ENCODE measurements at regions not wholly inside any gene's neighbourhood (a gene's known extent, or its start where the extent isn't known, plus 50 kb on each side); places are given as distances from the start of the nearest gene placed in this dataset.

DNA sequence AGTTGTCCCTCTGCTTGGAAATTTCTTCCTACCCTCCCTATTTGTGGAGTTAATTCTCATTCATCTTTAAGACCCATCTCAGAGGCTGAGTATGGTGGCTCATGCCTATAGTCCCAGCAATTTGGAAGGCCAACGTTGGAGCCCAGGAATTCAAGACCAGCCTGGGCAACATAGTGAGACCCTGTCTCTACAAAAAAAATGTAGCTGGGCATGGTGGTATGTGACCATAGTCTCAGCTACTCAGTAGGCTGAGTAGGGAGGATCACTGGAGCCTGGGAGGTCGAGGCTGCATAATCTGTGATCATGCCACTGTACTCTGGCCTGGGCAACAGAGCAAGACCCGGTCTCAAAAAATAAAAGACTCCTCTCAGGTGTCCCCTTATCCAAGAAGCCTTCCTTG lies 125.1 kb downstream of the SUDS3 start:
- H4K20me1 ChIP-seq (replicated peaks; ENCODE audit: insufficient read depth) = no peaks in the 10 kb centered on the region
- no peaks in the 10 kb centered on the region for H3K27me3 ChIP-seq (ENCODE audit: insufficient read depth)
- Mint-ChIP-seq H3K4me3 (no peak overlapping the region), H3K27me3 (ENCODE audit: insufficient read depth, low read depth, poor library complexity) (peaks cover 4% of the 10 kb centered on the region), H3K9me3 (no peaks in the 10 kb centered on the region; the same call in 2 of the 3 replicates), H3K36me3 (ENCODE audit: low read depth) (no peaks in the 10 kb centered on the region), H3K27ac (no peak overlapping the region), H3K4me1 (no peaks in the 10 kb centered on the region)
- no peaks in the 10 kb centered on the region for H3K36me3 ChIP-seq (ENCODE audit: insufficient read depth)
- H3K4me3 ChIP-seq = no peak overlapping the region
- DNase-seq (ENCODE audit: low spot score) (no peak), ATAC-seq (no peak)
- H3K27ac ChIP-seq (ENCODE audit: low read depth) = no peak overlapping the region
- no peak overlapping the region for H3K4me2 ChIP-seq
- no peaks in the 10 kb centered on the region for H3K9me2 ChIP-seq (ENCODE audit: insufficient read depth)
- H3F3A ChIP-seq (replicated peaks; ENCODE audit: low read depth) = no peaks in the 10 kb centered on the region
- no peaks in the 10 kb centered on the region for H3K79me2 ChIP-seq (replicated peaks; ENCODE audit: insufficient read depth)
- no peak overlapping the region for H2AFZ ChIP-seq
- H3K4me1 ChIP-seq (ENCODE audit: insufficient read depth) = no peaks in the 10 kb centered on the region
- TF ChIP-seq CREB1 (CRISPR knock-in tag; IDR thresholded peaks at IDR 0.05; ENCODE audit: low read depth) (no peak), POLR2AphosphoS5 (IDR thresholded peaks at IDR 0.05; ENCODE audit: low read depth) (no peak), EZH2 (IDR thresholded peaks at IDR 0.05; ENCODE audit: low read depth, unreplicated experiment) (no peak), ZNF331 (CRISPR knock-in tag; IDR thresholded peaks at IDR 0.05; ENCODE audit: low read depth) (no peak), NANOG (IDR thresholded peaks at IDR 0.05; ENCODE audit: borderline replicate concordance) (no peak), STAT1 (IDR thresholded peaks at IDR 0.05; ENCODE audit: unreplicated experiment) (no peak), ZNF114 (CRISPR knock-in tag; IDR thresholded peaks at IDR 0.05) (no peak), JUNB (IDR thresholded peaks at IDR 0.05; ENCODE audit: unreplicated experiment) (no peak), EZH2phosphoT487 (IDR thresholded peaks at IDR 0.05; ENCODE audit: unreplicated experiment) (no peak)
- TF ChIP-seq, protein P1, sequence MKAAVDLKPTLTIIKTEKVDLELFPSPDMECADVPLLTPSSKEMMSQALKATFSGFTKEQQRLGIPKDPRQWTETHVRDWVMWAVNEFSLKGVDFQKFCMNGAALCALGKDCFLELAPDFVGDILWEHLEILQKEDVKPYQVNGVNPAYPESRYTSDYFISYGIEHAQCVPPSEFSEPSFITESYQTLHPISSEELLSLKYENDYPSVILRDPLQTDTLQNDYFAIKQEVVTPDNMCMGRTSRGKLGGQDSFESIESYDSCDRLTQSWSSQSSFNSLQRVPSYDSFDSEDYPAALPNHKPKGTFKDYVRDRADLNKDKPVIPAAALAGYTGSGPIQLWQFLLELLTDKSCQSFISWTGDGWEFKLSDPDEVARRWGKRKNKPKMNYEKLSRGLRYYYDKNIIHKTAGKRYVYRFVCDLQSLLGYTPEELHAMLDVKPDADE (IDR thresholded peaks at IDR 0.05) = no peak
- TF ChIP-seq, protein P2, sequence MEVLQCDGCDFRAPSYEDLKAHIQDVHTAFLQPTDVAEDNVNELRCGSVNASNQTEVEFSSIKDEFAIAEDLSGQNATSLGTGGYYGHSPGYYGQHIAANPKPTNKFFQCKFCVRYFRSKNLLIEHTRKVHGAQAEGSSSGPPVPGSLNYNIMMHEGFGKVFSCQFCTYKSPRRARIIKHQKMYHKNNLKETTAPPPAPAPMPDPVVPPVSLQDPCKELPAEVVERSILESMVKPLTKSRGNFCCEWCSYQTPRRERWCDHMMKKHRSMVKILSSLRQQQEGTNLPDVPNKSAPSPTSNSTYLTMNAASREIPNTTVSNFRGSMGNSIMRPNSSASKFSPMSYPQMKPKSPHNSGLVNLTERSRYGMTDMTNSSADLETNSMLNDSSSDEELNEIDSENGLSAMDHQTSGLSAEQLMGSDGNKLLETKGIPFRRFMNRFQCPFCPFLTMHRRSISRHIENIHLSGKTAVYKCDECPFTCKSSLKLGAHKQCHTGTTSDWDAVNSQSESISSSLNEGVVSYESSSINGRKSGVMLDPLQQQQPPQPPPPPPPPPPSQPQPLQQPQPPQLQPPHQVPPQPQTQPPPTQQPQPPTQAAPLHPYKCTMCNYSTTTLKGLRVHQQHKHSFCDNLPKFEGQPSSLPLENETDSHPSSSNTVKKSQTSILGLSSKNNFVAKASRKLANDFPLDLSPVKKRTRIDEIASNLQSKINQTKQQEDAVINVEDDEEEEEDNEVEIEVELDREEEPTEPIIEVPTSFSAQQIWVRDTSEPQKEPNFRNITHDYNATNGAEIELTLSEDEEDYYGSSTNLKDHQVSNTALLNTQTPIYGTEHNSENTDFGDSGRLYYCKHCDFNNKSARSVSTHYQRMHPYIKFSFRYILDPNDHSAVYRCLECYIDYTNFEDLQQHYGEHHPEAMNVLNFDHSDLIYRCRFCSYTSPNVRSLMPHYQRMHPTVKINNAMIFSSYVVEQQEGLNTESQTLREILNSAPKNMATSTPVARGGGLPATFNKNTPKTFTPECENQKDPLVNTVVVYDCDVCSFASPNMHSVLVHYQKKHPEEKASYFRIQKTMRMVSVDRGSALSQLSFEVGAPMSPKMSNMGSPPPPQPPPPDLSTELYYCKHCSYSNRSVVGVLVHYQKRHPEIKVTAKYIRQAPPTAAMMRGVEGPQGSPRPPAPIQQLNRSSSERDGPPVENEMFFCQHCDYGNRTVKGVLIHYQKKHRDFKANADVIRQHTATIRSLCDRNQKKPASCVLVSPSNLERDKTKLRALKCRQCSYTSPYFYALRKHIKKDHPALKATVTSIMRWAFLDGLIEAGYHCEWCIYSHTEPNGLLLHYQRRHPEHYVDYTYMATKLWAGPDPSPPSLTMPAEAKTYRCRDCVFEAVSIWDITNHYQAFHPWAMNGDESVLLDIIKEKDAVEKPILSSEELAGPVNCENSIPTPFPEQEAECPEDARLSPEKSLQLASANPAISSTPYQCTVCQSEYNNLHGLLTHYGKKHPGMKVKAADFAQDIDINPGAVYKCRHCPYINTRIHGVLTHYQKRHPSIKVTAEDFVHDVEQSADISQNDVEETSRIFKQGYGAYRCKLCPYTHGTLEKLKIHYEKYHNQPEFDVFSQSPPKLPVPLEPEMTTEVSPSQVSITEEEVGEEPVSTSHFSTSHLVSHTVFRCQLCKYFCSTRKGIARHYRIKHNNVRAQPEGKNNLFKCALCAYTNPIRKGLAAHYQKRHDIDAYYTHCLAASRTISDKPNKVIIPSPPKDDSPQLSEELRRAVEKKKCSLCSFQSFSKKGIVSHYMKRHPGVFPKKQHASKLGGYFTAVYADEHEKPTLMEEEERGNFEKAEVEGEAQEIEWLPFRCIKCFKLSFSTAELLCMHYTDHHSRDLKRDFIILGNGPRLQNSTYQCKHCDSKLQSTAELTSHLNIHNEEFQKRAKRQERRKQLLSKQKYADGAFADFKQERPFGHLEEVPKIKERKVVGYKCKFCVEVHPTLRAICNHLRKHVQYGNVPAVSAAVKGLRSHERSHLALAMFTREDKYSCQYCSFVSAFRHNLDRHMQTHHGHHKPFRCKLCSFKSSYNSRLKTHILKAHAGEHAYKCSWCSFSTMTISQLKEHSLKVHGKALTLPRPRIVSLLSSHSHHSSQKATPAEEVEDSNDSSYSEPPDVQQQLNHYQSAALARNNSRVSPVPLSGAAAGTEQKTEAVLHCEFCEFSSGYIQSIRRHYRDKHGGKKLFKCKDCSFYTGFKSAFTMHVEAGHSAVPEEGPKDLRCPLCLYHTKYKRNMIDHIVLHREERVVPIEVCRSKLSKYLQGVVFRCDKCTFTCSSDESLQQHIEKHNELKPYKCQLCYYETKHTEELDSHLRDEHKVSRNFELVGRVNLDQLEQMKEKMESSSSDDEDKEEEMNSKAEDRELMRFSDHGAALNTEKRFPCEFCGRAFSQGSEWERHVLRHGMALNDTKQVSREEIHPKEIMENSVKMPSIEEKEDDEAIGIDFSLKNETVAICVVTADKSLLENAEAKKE (CRISPR knock-in tag; IDR thresholded peaks at IDR 0.05) = no peak
- TF ChIP-seq, protein P3, sequence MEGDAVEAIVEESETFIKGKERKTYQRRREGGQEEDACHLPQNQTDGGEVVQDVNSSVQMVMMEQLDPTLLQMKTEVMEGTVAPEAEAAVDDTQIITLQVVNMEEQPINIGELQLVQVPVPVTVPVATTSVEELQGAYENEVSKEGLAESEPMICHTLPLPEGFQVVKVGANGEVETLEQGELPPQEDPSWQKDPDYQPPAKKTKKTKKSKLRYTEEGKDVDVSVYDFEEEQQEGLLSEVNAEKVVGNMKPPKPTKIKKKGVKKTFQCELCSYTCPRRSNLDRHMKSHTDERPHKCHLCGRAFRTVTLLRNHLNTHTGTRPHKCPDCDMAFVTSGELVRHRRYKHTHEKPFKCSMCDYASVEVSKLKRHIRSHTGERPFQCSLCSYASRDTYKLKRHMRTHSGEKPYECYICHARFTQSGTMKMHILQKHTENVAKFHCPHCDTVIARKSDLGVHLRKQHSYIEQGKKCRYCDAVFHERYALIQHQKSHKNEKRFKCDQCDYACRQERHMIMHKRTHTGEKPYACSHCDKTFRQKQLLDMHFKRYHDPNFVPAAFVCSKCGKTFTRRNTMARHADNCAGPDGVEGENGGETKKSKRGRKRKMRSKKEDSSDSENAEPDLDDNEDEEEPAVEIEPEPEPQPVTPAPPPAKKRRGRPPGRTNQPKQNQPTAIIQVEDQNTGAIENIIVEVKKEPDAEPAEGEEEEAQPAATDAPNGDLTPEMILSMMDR (conservative IDR thresholded peaks at IDR 0.05; ENCODE audit: low read depth in 2 of 2) = no peak
- TF ChIP-seq, protein P4, sequence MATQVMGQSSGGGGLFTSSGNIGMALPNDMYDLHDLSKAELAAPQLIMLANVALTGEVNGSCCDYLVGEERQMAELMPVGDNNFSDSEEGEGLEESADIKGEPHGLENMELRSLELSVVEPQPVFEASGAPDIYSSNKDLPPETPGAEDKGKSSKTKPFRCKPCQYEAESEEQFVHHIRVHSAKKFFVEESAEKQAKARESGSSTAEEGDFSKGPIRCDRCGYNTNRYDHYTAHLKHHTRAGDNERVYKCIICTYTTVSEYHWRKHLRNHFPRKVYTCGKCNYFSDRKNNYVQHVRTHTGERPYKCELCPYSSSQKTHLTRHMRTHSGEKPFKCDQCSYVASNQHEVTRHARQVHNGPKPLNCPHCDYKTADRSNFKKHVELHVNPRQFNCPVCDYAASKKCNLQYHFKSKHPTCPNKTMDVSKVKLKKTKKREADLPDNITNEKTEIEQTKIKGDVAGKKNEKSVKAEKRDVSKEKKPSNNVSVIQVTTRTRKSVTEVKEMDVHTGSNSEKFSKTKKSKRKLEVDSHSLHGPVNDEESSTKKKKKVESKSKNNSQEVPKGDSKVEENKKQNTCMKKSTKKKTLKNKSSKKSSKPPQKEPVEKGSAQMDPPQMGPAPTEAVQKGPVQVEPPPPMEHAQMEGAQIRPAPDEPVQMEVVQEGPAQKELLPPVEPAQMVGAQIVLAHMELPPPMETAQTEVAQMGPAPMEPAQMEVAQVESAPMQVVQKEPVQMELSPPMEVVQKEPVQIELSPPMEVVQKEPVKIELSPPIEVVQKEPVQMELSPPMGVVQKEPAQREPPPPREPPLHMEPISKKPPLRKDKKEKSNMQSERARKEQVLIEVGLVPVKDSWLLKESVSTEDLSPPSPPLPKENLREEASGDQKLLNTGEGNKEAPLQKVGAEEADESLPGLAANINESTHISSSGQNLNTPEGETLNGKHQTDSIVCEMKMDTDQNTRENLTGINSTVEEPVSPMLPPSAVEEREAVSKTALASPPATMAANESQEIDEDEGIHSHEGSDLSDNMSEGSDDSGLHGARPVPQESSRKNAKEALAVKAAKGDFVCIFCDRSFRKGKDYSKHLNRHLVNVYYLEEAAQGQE (IDR thresholded peaks at IDR 0.05; ENCODE audit: unreplicated experiment) = no peak

Measured in GM23338 (cell line).